ELR (cell line): ENCODE measurements at regions not wholly inside any gene's neighbourhood (a gene's known extent, or its start where the extent isn't known, plus 50 kb on each side); places are given as distances from the start of the nearest gene placed in this dataset.
"Not testable (repeated sequence)": the region's sequence is repeated elsewhere in the genome, so short reads cannot be mapped to it uniquely, and the experiment has no call there.

Experiments
- DNase-seq: peaks from one replicate; pipeline ENCODE4 v3.0.0-alpha.2; 2015; ENCODE audit warnings: low read depth

DNA sequence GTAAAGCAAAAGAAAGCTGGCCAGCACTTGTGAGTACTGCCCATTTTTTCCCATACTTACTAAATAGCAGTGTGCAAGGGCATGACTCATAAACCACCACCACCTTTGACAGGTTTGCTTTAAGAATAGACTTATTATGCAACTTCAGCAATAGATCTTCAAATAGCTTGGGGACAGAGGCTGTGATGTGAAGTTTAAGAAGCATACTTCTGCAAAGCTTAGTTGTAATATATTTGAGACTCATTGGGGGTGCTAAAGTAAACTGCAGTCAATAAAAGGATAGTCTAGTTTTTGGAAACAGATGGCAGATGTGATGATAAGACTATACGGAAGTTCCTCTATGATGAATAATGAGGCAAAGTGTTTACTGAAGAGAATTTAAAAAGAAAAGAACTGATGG, 210.0 kb downstream of the PLA2G4A start:
- peak; percentile 77 for DNase-seq

DNA sequence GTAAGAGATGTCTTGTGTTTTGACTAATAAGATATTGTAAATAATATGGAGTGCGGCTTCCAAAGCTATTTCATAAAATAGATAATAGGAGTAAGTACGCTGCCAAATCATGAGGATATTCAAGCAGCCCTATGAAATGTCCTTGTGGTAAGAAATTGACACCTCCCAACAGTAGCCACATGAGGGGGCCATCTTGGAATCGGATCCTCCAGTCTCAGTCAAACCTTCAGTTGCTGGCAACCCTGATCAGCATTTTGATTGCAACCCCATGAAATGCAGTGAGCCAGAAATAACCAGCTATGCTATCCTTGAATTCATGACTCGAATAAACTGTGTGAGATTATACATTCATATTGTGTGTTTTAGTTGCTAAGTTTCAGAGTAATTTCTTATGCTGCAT, 212.4 kb downstream of the PLA2G4A start:
- DNase-seq = no peak

DNA sequence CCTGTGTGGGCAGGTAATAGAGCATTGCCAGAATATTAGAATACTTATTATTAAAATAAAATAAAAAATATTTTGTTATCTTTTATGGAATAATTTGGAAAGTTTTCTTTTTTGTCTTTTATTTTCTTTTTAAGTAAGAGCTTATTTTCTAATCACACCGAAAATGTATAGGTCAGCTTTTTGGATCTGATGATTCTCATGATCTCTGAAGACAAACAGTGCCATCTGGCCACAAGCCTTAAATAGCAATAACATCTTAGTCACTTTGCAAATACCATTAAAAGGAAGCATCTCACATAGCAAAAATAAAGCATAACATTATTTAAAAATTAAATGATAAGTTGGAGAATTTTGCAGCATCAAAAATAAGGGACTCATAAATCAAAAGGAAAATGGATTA, 213.8 kb downstream of the PLA2G4A start:
- peak; percentile 15 for DNase-seq

DNA sequence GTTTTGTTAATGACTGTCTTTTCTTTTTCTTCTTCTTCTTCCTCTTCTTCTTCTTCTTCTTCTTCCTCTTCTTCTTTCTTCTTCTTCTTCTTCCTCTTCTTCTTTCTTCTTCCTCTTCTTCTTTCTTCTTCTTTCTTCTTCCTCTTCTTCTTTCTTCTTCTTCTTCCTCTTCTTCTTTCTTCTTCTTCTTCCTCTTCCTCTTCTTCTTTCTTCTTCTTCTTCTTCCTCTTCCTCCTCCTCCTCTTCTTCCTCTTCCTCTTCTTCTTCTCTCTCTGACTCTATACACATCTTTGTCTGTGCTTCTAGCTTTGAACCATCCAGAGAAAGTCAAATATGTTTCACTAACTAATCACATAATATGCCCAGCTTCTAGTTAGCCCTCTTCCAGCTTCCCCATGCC, 214.7 kb downstream of the PLA2G4A start:
- DNase-seq = not testable (repeated sequence)

DNA sequence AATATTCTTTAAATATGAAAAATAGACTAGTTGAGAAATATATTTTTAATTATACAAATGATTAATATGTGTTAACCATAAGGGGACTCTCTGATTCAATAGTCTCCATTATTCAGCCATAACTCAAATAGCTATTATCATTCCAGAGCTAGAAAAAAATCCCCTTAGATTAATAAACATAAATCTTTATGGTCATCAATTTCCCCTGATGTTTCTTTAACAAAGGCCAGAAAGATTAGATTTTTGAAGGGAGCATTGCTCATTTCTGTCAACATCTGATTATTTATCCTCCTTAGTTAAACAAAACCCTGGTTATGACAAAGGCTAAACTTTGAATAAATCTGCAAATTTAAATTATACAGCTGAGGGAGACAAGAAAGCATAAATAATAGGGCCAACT, 215.7 kb downstream of the PLA2G4A start:
- no peak for DNase-seq

DNA sequence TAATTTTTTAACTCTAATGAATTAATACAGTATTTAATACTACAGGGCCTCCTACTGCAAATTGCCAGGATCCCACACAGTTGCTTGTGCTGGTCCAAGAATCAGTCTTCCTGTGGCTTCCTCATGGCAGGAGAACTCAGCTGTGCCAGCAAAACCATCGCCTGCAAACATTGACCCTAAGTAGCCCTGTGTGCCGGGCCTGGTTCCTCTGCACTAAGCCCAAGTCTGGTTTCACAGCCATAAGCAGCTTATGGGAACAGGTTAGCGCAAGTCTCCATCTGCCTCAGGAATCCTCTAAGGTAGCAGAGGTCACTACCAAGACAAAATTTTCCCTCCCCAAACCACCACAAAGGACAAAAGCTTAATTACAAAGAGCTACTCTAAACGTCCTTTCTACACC, 216.6 kb downstream of the PLA2G4A start:
- no peak for DNase-seq

DNA sequence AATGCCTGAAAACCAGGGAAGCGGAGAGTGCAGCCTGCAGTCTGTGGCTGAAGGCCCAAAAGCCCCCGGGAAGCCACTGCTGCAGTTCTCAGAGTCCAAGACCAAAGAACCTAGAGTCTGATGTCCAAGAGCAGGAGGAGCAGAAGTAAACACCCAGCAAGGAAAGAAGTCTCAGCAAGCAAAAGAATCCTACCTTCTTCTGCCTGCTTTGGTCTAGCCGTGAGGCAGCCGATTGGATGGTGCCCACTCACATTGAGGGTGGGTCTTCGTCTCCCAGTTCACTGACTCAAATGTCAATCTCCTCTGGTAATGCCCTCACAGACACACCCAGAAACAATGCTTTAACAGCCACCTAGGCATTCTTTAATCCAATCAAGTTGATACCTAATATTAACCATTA, 217.5 kb downstream of the PLA2G4A start:
- DNase-seq = no peak

DNA sequence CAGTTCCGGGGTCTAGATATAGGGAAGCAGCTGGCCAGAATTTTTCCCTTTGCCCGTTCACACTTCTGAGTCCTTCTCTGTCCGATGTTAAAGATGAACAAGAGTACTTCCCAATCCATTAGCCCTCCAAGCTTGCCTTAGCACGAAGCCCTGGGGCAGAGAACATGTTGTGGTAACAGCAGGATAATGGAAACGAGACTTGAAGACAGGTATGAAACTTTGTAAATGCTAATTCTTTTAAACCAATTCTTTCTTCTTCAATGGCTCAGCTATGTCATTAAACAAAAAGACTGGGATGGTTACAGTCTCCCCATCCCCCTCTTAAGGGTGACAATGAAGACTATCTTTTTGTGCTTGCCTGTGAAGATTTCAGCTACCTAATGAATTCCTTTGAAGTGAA, 218.5 kb downstream of the PLA2G4A start:
- DNase-seq = no peak

DNA sequence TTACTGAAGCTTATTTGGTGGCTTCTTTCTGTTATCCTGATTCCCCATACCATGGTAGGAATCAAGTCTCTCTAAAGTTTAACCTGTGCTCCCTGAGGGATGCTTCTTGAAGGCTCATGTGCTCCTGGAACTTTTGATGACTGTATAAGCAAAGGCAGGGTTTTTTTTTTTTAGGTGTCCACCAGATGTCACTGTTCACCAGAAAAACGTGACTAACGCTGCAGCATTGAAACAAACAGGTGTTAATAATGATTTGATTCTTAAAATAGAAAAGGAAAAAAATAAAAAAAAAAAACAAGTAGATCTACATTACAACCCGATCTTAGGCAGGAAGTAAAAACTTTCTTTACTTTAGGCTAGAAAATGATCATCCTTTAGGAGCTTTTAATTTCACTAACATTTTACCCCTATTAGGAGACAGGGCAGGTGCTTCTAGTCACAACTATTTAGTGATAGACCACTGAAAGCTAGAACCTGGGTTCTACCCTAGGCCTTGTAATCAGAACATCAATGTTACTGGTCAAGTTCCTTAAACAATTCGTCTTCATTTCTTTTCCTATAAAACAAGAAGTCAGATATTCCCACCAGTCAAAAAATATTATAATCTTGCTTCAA, 223.0 kb downstream of the PLA2G4A start:
- DNase-seq = peak; percentile 60

DNA sequence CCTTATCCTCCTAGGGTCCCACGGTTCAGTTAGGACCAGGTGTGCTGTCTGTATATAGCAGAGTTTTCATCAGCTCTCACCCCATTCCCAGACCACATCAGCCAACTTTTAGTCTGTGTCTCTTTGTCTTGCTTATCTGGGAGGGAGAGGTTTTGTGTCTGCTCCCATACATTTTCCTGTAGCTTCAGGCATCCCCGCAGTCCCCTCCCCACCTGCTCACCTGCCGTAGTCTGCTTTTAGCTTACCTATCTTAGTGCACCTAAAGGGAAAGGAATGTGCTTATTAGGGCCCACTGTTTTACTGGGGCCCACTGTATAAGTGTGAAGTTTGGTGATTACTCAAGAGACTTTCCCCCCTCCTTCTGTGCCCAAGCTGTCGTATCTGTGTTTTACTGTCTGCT, 225.1 kb downstream of the PLA2G4A start:
- DNase-seq = no peak

DNA sequence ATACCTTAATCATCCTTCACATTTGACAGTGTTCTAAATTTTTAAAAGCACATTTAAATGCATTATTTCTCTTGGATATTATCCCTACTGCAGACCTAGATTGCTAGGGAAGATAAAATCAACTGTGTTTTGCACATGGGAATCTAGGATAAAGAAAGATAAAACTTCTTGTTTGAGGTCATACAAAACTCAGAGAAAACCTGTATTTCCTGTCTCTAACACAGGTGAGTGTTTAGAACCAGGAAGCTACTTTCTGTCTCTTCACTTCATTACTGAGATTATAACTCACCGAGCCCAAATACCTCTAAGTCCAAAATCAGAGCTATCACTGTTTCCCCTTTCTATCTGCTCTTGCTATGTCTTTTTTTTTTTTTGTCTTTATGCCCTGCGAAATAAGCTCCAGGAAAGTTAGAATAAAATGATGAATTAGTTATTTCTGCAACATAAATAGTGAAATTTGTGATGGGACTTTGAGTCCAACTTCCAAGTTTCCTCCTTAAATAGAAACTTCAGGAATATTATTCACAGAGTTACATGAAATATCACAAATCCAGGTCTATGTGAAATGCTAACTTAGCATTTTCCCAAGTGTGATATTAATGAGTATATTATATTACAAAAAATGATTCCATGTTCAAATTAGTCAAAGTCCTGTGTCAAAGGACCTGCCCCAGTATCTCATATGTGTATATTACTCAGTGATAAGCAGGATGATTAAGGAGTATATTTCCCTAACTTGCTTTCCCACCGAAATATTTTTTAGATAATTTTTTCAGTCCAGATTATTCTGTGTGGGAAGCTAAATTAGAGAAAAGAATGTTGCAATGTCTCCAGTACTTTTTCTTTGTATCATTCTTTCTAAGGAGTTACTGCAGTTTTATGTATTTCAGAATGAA, 226.4 kb downstream of the PLA2G4A start:
- no peak for DNase-seq

DNA sequence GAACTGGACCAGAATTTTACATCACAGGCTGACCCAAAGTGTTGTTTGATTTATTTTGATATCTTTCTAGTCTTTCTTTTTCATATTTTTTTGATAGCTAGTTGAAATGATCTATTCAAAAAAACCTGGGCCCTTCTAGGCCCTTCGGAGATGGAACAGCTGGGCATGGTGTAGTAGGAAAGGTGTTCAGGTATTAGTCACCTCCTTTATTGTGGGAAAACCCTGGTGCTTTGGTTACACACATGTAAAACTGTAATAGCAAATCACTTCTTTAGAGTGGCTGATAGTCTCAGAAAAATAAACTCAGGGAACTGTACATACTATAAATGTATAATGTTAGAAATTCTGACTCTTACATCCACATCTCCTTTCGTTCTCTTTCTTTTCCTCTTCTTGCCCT, 234.5 kb downstream of the PLA2G4A start:
- DNase-seq = no peak

DNA sequence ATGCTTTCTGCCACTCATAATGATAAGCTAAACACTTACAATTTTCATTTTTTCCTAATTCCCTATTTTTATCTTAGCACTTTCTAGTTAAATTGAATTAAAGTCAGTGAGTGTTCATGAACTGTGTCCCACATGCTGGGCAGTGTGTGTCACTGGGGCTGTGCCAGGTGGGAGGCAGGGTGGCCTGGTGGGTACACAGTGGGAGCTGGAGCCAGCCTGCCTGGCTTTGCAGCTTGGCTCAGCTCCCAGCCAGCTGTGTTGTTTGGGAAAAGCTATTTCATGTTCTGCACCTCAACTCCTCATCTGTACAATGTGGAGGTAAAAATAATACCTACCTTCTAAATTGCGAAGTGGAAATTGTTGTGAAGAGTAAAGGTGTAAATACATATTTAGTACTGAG, 238.4 kb downstream of the PLA2G4A start:
- DNase-seq = no peak

DNA sequence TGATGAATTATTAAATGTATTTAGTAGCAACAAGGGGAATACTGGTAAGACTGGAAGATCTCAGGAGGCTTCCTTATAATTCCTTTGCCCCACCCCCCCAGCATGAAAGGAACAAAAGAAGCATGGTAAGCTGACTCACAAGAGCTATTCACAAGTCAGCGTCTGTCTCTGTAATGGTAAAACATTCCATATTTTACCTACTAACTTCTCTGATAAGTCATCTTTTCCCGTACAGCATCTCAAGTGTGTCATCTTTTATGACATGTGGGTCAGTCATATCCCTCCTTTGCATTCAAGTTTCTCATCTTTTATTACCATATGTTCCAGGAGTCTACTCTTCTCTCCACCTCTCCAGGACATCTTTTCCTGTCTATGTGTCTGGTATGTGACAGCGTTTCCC, 241.3 kb downstream of the PLA2G4A start:
- DNase-seq = peak; percentile 89

DNA sequence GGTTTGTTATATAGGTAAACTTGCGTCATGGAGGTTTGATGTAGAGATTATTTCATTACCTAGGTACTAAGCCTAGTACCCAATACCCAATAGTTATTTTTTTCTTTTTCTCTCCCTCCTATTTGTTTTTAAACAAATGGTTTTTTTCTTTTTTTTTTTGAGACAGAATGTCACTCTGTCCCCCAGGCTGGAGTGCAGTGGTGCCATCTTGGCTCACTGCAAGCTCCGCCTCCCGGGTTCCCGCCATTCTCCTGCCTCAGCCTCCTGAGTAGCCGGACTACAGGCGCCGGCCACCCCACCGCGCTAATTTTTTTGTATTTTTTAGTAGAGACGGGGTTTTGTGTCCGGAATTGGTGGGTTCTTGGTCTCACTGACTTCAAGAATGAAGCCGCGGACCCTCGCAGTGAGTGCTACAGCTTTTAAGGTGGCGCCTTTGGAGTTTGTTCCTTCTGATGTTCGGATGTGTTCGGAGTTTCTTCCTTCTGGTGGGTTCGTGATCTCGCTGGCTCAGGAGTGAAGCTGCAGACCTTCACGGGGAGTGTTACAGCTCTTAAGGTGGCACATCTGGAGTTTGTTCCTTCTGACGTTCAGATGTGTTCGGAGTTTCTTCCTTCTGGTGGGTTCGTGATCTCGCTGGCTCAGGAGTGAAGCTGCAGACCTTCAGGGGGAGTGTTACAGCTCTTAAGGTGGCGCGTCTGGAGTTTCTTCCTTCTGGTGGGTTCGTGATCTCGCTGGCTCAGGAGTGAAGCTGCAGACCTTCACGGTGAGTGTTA, 243.7 kb downstream of the PLA2G4A start:
- DNase-seq = not testable (repeated sequence)

DNA sequence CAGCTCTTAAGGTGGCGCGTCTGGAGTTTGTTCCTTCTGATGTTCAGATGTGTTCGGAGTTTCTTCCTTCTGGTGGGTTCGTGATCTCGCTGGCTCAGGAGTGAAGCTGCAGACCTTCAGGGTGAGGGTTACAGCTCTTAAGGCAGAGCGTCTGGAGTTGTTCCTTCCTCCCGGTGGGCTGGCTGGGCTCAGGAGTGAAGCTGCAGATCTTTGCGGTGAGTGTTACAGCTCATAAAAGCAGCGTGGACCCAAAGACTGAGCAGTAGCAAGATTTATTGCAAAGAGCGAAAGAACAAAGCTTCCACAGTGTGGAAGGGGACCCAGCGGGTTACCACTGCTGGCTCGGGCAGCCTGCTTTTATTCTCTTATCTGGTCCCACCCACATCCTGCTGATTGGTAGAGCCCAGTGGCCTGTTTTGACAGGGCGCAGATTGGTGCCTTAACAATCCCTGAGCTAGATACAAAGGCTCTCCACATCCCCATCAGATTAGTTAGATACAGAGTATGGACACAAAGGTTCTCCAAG, 244.3 kb downstream of the PLA2G4A start:
- not testable (repeated sequence) for DNase-seq

DNA sequence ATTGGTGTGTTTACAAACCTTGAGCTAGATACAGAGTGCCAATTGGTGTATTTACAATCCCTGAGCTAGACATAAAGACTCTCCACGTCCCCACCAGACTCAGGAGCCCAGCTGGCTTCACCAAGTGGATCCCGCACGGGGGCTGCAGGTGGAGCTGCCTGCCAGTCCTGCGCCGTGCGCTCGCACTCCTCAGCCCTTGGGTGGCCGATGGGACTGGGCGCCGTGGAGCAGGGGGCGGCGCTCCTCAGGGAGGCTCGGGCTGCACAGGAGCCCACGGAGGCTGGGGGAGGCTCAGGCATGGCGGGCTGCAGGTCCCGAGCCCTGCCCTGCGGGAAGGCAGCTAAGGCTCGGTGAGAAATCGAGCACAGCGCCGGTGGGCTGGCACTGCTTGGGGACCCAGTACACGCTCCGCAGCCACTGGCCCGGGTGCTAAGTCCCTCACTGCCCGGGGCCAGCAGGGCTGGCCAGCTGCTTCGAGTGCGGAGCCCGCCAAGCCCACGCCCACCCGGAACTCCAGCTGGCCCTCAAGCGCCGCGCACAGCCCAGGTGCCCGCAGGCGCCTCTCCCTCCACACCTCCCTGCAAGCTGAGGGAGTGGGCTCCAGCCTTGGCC, 245.0 kb downstream of the PLA2G4A start:
- DNase-seq = not testable (repeated sequence)

DNA sequence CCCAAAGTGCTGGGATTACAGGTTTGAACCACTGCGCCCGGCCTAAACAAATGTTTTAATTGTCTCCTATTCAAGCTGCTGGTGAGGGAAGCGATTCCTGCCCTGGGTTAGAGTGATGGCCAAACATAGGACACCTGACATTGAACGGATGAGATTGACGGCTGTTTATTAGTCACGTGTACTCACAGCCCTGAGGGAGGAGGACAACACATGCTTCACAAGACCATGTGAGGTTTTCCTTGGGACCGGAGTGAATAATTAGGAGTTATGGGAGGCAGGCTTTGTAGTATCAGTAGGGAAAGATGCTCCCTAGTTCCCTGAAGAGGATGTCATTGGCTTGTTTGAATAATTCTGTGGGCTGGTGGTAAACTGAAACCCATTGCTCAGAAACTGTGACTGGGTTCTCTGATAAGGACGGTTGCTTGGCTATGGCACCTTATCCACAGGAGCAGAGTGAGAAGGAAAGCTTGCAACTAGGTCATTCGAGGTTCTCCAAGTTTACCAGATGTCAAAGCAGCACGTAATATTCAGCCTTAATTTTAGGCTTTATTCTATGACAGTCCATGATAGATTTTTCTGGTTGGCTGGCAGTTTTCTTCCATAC, 245.8 kb downstream of the PLA2G4A start:
- no peak for DNase-seq

DNA sequence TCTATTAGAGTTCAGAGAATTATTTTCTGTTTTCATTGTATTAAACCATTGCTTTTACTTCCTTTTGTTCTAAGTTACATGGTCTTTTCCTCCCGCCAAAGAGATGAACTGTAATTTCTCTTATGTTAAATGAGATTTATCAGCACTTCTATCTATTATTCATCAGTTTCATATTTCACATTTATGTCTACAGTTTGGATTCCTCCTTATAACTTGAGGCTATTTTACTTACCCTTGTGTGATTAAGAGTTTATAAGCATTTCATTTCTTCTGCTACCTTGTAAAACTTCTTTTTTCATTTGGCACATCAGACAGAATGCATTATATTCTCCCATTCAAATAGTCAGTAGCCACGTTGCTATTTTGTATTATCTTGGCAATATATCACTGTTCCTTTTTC, 248.2 kb downstream of the PLA2G4A start:
- DNase-seq = no peak

DNA sequence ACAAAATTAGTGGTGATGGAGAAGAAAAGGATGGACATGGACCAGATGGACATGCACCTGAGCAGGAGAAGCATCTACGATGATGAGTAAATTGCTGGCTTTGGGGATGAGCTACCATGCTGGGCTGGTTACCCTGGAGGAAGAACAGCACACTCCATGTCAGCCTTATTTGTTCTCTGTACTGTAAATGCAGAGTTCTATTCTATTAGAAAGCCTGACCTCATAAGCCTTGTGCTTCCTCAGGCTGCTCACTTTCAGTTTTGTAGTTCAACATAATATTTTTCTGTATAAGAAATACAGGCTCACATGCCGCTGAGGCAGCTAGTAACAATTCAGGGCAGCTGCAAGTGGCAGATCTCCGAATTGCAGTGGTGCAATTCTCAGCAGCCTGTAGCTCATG, 249.6 kb downstream of the PLA2G4A start:
- no peak for DNase-seq

DNA sequence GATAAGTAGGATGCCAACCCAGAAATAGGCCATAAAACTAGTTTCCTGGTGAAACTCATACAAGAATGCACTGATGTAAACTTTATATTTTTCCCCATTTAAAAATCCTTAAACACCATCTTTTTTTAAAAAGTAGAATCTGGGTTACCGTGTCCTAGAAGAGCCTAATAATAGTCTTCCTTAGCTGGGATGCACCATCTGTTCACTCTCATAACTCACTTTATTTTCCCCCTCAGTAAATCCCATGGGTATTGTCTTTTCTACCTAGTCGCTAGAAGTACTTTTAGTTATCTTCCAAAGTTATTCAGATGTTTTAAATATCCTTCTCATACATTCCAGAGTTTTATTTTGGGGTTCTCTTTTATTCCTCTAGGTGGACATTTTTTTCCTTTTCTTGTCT, 250.2 kb downstream of the PLA2G4A start:
- no peak for DNase-seq

DNA sequence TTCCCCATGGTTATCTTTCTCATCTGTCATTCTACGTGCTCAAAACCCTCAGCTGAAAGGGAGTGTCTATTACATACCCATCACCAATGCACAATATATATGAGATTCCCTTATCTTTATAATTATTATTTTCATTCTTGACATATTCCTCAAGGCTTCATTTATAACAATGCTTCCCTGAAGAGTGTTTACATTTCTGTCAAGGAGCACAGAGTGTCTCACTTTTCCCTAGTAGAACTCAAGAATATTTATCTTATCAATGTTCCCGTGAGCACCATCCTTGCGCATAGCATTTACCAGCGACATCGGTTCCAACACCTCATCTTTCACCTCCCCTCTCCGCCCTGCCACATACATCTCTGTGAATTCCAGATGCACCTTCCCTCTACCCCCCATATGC, 250.6 kb downstream of the PLA2G4A start:
- DNase-seq = no peak
